ACC112 (cell line): ENCODE measurements at regions not wholly inside any gene's neighbourhood (a gene's known extent, or its start where the extent isn't known, plus 50 kb on each side); places are given as distances from the start of the nearest gene placed in this dataset.
"Not testable (repeated sequence)": the region's sequence is repeated elsewhere in the genome, so short reads cannot be mapped to it uniquely, and the experiment has no call there.

Source experiments
- H2AFZ ChIP-seq: fragments of 200-600 bp; sonication (generic); one replicate; pipeline ENCODE4 v1.6.0; 2017; ENCODE audit warnings: antibody characterized with exemption, low read length; ENCODE audit not compliant: unreplicated experiment
- H3K27ac ChIP-seq: fragments of 200-600 bp; sonication (generic); 2 replicates; pipeline ENCODE4 v1.5.1; 2014; ENCODE audit warnings: low read depth, mild to moderate bottlenecking, antibody characterized with exemption, low read length, moderate library complexity
- H3K27me3 ChIP-seq: fragments of 200-600 bp; sonication (generic); 2 replicates; pipeline ENCODE4 v1.6.1; 2014; ENCODE audit warnings: mild to moderate bottlenecking, antibody characterized with exemption, low read length, moderate library complexity, mixed read lengths; ENCODE audit not compliant: insufficient read depth
- H3K36me3 ChIP-seq: fragments of 200-600 bp; sonication (generic); 2 replicates; pipeline ENCODE4 v1.6.1; 2016; ENCODE audit warnings: mild to moderate bottlenecking, antibody characterized with exemption, low read length, moderate library complexity, mixed read lengths; ENCODE audit not compliant: insufficient read depth
- H3K4me1 ChIP-seq: fragments of 200-600 bp; sonication (generic); one replicate; pipeline ENCODE4 v1.6.1; 2016; ENCODE audit warnings: low read length, mixed read lengths; ENCODE audit not compliant: insufficient read depth, unreplicated experiment, control insufficient read depth
- H3K4me3 ChIP-seq: fragments of 200-600 bp; sonication (generic); 2 replicates; pipeline ENCODE4 v1.5.1; 2014; ENCODE audit warnings: mild to moderate bottlenecking, low read depth, low read length
- H3K79me2 ChIP-seq: fragments of 200-600 bp; sonication (generic); one replicate; pipeline ENCODE4 v1.6.0; 2016; ENCODE audit warnings: low read length; ENCODE audit not compliant: control insufficient read depth, unreplicated experiment, insufficient read depth

DNA sequence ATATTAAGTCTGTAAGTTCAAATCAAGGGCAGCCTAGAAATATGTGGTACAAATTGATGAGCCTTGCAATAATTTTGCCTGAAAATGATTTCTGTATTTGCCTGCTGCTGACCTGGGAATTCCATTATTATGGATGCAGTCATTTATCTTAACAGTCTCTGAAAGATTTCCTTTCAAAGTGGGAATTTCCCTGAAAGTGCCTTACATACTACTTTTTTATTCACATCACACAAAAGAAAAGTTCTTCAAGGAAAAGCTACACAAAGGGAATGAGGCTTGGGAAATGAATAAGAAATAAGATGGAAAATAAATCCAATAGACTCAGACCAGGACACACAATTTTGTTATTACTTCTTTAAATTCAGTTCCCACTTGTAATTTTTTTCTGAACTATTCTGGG lies 537.8 kb upstream of the PTGER4 start:
- Histone ChIP-seq H3K27ac (no peak overlapping the region), H3K79me2 (no peaks in the 10 kb centered on the region), H2AFZ (no peak overlapping the region), H3K27me3 (no peaks in the 10 kb centered on the region), H3K4me3 (no peak overlapping the region), H3K36me3 (no peaks in the 10 kb centered on the region), H3K4me1 (peaks cover 10% of the 10 kb centered on the region)

- Histone ChIP-seq H3K36me3 (no peaks in the 10 kb centered on the region), H3K79me2 (no peaks in the 10 kb centered on the region), H3K27me3 (no peaks in the 10 kb centered on the region), H3K4me3 (no peak overlapping the region), H3K4me1 (peaks cover 10% of the 10 kb centered on the region), H3K27ac (no peak overlapping the region), H2AFZ (no peak overlapping the region)
These were observed 538.3 kb upstream of the PTGER4 start for GRCh38 chr5:40141418-40141817.

- Histone ChIP-seq H3K27me3 (no peaks in the 10 kb centered on the region), H3K36me3 (no peaks in the 10 kb centered on the region), H3K4me1 (peaks cover 10% of the 10 kb centered on the region), H3K27ac (no peak overlapping the region), H2AFZ (no peak overlapping the region), H3K4me3 (no peak overlapping the region), H3K79me2 (no peaks in the 10 kb centered on the region)
These were observed 542.5 kb upstream of the PTGER4 start for GRCh38 chr5:40137223-40137622.

DNA sequence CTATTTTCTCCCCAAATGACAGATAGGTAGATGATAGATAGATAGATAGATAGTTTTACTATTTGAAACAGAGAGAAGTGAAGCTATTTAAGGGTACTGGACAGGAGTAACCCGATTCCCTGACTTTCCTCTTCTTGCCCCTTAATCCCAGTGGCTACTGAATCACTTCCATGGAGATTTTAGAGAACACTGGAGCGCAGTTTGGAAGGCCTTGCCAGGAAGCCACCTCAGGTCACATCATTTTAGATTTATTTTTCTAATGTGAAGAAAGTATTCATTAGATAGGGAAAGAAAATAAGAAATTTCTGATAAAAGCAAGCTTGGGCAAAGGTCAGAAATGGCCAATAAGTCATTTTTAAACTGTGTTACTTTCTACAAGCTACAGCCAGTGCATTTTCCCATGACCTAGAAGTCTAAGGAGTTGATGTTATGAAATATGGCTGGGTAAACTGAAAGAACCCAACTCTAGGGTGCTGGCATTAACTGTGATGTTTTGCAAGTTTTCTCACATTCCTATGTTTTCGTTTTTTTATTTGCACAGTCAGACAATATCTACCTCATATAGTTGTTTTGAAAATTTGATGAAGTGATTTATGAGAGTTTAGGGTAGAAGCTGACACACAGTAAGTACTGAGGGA lies 544.7 kb upstream of the PTGER4 start:
- peaks cover 10% of the 10 kb centered on the region for H3K4me1 ChIP-seq
- no peaks in the 10 kb centered on the region for H3K27me3 ChIP-seq
- H3K4me3 ChIP-seq: no peak overlapping the region
- H2AFZ ChIP-seq: no peak overlapping the region
- H3K36me3 ChIP-seq: no peaks in the 10 kb centered on the region
- H3K79me2 ChIP-seq: no peaks in the 10 kb centered on the region
- H3K27ac ChIP-seq: no peak overlapping the region

GRCh38 chr5:40124367-40124766 lies 555.3 kb upstream of the PTGER4 start:
- Histone ChIP-seq H3K27me3 (no peaks in the 10 kb centered on the region), H3K79me2 (no peaks in the 10 kb centered on the region), H3K36me3 (no peaks in the 10 kb centered on the region), H3K4me3 (no peak overlapping the region), H3K27ac (no peak overlapping the region), H3K4me1 (no peaks in the 10 kb centered on the region), H2AFZ (no peak overlapping the region)

DNA sequence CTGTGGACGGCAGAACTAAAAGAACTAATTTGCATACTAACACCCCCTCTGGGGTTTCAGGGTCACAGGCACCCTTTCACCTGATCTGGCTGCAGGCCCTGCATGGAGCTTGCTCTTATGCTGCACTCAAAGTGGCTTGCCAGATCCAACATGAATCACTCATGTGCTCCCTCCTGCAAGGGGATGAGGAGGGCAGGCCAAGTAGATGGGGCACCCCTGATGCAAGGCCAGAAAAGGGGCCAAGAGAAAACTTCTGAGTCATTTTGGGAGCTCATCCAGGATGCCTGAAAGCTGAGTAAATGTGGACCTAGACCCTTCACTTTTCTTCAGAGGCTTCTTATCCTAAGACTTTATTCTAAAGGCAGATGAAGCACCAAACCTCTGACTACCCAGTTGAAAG lies 558.5 kb upstream of the PTGER4 start:
- no peaks in the 10 kb centered on the region for H3K36me3 ChIP-seq
- H3K4me1 ChIP-seq: no peaks in the 10 kb centered on the region
- no peaks in the 10 kb centered on the region for H3K79me2 ChIP-seq
- H3K27ac ChIP-seq: no peak overlapping the region
- H3K27me3 ChIP-seq: no peaks in the 10 kb centered on the region
- H2AFZ ChIP-seq: no peak overlapping the region
- H3K4me3 ChIP-seq: no peak overlapping the region

DNA sequence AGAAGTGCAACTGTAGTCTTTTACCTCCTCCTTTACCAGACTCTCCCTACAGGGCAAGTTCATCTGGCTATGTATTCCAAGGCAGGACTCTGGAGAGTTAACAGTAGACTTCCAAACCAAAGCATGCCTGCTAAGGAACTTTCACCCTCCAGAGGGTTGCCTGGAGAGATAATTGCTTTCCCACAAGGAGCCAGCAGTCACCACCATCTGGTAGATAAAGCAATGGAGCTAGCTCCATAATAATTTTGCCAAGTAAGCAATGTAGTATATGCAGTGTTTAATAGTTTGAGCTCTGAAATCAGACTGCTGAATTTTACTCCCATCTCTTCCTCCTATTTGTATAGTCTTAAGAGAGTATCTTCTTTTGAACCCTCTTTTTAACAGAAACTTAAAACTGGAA lies 566.8 kb upstream of the PTGER4 start:
- Histone ChIP-seq H3K4me1 (peaks cover 24% of the 10 kb centered on the region), H3K36me3 (no peaks in the 10 kb centered on the region), H3K4me3 (no peak overlapping the region), H2AFZ (no peak overlapping the region), H3K27ac (no peak overlapping the region), H3K27me3 (no peaks in the 10 kb centered on the region), H3K79me2 (no peaks in the 10 kb centered on the region)

- H3K4me1 ChIP-seq: peaks cover 24% of the 10 kb centered on the region
- not testable (repeated sequence) for H2AFZ ChIP-seq, H3K36me3 ChIP-seq, H3K79me2 ChIP-seq, H3K4me3 ChIP-seq, H3K27me3 ChIP-seq, H3K27ac ChIP-seq
These were observed 568.7 kb upstream of the PTGER4 start for GRCh38 chr5:40111036-40111435.

- peaks cover 24% of the 10 kb centered on the region for H3K4me1 ChIP-seq
These were observed 570.8 kb upstream of the PTGER4 start for GRCh38 chr5:40108764-40109390.

DNA sequence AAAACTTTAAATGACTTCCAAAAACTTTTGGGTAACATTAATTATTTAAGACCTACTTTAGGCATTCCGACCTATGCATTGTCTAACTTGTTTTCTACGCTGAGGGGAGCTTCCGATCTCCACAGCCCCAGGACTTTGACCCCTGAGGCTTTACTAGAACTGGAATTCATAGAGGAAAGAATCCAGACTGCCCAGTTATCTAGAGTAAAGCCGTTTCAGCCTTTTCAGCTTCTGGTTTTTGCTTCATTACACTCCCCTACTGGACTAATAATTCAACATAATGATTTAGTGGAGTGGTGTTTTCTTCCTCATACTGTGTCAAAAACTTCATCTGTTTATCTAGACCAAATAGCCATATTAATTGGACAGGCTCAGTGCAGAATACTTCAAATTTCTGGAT lies 571.9 kb upstream of the PTGER4 start:
- H3K27me3 ChIP-seq, H3K36me3 ChIP-seq, H3K79me2 ChIP-seq, H3K4me3 ChIP-seq, H2AFZ ChIP-seq, H3K27ac ChIP-seq: not testable (repeated sequence)
- peaks cover 24% of the 10 kb centered on the region for H3K4me1 ChIP-seq

More at GRCh38 chr5:40108764-40109390, 570.8 kb upstream of the PTGER4 start:
- H3K4me3 ChIP-seq, H3K36me3 ChIP-seq, H3K27me3 ChIP-seq, H3K79me2 ChIP-seq, H2AFZ ChIP-seq: not testable (repeated sequence)
- H3K27ac ChIP-seq: peak overlapping the region; percentile 69

DNA sequence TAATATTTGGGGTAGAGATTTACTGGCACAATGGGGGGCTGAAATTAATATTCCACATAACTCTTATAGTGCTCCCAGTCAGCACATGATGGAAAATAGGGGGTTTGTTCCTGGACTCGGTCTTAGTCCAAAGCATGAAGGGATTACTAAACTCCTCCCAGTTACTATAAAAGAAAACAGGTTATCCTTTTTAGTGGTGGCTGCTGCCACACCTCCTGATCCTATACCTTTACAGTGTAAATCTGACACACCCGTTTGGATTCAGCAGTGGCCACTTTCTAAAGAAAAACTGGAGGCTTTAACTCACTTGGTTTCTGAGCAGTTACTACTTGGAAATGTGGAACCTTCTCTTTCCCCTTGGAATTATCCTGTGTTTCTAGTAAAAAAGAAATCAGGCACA lies 572.9 kb upstream of the PTGER4 start:
- H3K27ac ChIP-seq: no peak overlapping the region

More for the DNA sequence above, 572.9 kb upstream of the PTGER4 start:
- no peak overlapping the region for H3K4me3 ChIP-seq
- no peaks in the 10 kb centered on the region for H3K27me3 ChIP-seq
- H3K79me2 ChIP-seq: no peaks in the 10 kb centered on the region
- H3K36me3 ChIP-seq: no peaks in the 10 kb centered on the region
- peaks cover 24% of the 10 kb centered on the region for H3K4me1 ChIP-seq
- H2AFZ ChIP-seq: no peak overlapping the region
